SU-DHL-6 (cell line): ENCODE measurements at regions not wholly inside any gene's neighbourhood (a gene's known extent, or its start where the extent isn't known, plus 50 kb on each side); places are given as distances from the start of the nearest gene placed in this dataset.

Experiments used
- EZH2phosphoT487 ChIP-seq: fragments of 200-600 bp; sonication (generic), shearing (Covaris generic); conservative IDR thresholded peaks from 2 replicates; pipeline ENCODE4 v1.6.1; 2018; ENCODE audit warnings: mild to moderate bottlenecking, antibody characterized with exemption, low read length, moderate library complexity, mixed read lengths
- TF ChIP-seq, protein P1 (sequence below): fragments of 200-600 bp; sonication (generic); IDR thresholded peaks from one replicate; pipeline ENCODE4 v1.5.1; 2017; ENCODE audit warnings: antibody characterized with exemption, mild to moderate bottlenecking, low read length, moderate library complexity; ENCODE audit not compliant: insufficient read depth, poor library complexity, severe bottlenecking

DNA sequence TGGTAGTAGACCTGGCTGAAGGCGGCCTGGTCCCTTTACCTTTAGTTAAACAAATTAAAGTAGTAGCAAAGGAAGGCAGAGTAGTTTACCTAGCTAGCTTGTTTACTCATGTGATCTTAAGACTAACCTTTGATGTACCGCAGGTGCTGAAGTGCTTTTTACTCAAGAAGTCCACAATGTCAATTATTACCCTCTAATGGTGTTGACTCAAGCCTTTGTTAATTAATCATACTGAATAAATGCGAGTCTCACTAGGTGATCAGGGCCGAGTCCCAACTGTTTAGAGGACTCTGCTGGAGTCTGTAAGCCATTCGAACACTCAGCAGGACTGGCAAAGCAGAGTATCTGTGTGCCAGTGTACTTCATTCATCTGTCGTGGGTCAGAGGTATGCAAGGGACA is 381.1 kb upstream of the NCAM2 start:
- TF ChIP-seq, protein P1, sequence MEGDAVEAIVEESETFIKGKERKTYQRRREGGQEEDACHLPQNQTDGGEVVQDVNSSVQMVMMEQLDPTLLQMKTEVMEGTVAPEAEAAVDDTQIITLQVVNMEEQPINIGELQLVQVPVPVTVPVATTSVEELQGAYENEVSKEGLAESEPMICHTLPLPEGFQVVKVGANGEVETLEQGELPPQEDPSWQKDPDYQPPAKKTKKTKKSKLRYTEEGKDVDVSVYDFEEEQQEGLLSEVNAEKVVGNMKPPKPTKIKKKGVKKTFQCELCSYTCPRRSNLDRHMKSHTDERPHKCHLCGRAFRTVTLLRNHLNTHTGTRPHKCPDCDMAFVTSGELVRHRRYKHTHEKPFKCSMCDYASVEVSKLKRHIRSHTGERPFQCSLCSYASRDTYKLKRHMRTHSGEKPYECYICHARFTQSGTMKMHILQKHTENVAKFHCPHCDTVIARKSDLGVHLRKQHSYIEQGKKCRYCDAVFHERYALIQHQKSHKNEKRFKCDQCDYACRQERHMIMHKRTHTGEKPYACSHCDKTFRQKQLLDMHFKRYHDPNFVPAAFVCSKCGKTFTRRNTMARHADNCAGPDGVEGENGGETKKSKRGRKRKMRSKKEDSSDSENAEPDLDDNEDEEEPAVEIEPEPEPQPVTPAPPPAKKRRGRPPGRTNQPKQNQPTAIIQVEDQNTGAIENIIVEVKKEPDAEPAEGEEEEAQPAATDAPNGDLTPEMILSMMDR: no peak
- no peak for TF ChIP-seq EZH2phosphoT487
